HG03064 (cell line): ENCODE measurements at regions not wholly inside any gene's neighbourhood (a gene's known extent, or its start where the extent isn't known, plus 50 kb on each side); places are given as distances from the start of the nearest gene placed in this dataset.

Experiments
- ATAC-seq: cut with Tn5 transposase; IDR thresholded peaks from one replicate; pipeline ENCODE4 v1.9.1; 2021; ENCODE audit warnings: low read depth; ENCODE audit not compliant: unreplicated experiment

DNA sequence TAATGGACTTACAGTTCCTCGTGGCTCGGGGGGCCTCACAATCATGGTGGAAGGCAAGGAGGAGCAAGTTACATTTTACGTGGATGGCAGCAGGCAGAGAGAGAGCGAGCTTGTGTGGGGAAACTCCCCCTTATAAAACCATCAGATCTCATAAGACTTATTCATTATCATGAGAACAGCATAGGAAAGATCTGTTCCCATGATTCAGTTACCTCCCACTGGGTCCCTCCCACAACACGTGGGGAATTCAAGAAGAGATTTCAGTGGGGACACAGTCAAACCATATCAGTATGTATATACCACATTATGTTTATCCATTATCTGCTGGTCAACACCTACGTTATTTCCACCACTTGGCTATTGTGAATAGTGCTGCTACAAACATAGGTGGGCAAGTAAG lies 352.3 kb upstream of the B3GALT2 start:
- ATAC-seq = no peak

DNA sequence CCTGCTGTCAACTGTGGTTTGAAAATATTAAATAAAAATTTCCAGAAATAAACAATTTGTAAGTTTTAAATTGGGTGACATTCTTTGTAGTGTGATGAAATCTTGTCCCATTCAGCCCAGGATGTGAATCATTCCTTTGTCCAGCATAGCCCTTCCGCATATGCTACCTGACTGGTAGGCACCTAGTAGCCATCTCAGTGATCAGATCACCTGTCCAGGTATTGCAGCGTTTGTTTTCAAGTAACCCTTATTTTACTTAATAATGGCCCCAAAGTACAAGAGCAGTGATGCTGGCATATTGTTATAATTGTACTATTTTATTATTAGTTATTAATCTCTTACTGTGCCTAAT lies 351.6 kb upstream of the B3GALT2 start:
- ATAC-seq = peak; percentile 5

DNA sequence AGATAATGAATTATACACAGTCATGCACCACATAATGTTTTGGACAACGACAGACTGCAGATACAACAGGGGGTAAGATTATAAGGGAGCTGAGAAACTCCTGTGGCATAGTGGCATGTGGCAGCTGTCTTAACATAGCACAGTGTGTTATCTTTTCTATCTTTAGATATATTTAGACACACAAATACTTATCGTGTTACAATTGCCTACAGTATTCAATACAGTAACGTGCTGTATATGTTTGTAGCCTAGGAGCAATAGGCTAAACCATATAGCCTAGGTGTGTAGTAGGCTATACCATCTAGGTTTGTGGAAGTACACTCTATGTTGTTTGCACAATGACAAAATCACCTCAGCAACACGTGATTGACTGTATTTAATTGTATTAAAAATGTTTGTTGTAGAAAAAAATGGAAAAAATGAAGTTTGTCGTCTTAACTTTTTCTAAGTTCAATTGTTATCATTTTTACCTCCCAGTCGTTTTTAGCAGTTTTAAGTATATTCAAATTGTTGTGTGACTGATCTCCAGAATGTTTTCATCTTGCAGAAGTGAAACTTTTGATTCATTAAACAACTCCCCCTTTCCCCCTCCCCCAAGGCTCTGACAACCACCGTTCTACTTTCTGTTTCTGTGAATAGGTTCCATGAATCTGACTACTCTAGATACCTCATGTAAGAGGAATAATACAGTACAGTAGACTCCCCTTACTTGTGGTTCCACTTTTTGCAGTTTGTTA lies 351.0 kb upstream of the B3GALT2 start:
- ATAC-seq = peak; percentile 83

DNA sequence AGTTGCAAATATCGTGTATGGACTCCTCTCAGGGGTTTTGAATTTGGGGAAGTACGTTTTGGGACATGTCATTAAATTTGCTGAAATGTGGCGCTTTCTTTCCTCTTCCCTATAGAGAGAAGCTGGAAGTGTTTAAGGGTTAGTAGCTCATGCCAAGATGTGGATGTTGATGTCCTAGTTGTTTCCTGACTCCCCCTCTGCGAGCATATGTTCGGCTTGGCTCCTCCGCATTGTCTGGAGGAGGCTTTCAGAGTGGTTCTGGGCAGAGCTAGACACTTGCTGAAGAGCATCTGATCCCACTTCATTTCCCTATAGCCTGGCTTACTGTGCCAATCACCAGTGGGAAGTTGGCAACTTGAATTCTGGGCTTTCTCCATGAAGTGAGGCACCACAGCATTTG lies 347.4 kb upstream of the B3GALT2 start:
- no peak for ATAC-seq

DNA sequence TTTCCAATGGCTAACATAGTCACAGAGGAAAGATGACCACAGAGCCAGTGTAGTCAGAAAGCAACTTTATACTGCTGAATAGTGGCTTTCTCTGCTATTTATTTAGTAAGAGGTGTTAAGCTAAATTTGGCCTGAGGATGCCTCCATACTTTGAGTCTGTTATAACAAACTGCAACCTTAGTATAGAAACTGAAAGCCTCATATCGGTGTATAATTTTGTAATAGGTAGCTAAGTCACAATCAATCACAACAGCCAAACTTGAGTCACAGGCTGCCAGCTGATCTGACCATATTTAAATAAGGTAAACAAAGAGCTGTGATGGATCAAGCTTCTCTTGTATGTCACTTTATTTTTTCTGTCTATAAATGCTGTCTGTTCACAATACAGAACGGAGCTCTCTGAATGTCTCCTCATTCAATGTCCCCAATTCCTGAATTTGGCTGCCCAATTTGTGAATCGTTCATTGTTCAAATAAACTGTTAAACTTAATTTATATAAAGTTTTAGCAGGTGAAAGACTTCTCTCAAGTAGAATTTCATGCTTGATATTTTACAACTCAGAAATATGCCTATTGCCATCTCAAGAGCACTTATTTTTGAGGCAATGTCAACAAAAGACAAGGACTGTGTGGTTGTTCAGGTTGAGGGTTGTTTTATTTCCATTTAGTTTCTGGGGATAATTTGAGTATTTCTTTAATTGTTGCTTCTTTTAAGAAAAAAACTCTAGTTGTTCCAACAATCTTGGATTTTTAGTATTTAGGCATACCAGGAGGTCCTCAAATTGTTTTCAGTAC lies 339.7 kb upstream of the B3GALT2 start:
- ATAC-seq = no peak

DNA sequence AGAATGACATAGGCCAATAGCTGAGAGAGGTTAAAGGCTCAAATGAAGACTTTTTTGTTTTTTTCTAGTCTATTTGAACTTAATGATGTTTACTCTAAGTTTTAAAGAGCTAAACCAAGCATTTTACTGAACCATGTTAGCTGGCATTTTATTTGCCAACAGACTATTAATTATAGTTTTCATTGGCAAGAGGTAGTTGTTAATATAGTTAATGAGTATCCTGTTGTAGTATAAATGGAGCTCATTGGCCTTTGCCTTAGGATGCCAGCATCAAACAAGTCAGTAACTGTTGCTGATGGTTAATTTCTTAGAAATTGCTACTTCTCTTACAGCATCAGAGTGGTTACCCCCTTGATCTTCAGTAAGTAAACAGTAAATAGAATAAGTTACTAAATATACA lies 339.0 kb upstream of the B3GALT2 start:
- ATAC-seq = no peak

DNA sequence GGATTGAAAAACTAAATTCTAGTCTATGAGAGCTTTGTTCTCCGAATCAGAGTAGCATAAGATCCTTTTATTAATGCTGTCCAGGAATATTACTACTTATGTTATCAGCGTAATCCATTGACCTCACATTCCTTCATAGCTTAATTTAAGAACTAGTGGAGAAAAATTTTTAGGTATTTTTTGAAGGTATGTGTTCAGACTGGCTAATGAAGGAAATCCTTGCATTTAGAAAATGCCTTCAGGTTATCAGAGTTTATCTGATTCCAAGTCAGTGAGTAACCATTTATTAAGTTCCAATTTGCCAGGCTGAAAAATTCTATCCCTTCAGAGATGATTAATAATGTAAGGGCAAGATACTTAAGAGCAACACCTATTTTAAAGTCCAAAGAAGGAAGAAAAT lies 338.2 kb upstream of the B3GALT2 start:
- ATAC-seq = no peak

DNA sequence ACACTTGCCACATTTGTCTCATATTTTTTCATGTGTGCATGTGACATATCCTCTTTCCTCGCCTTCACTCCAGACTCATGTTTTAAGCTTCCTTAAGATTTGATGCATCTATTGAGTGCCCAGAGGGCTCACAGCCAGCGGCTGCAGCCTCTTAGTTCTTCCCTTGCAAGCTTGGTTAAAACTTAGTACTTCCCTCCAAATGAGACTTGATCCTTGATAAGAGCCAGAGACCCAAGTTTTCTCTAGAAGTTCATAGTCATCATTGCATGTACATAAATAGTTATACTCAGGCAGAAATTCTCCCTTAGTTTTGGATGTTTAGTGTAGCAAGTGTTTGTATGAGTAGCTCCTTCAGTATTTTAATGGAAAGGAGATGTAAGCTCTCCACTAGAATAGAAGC lies 337.6 kb upstream of the B3GALT2 start:
- no peak for ATAC-seq

DNA sequence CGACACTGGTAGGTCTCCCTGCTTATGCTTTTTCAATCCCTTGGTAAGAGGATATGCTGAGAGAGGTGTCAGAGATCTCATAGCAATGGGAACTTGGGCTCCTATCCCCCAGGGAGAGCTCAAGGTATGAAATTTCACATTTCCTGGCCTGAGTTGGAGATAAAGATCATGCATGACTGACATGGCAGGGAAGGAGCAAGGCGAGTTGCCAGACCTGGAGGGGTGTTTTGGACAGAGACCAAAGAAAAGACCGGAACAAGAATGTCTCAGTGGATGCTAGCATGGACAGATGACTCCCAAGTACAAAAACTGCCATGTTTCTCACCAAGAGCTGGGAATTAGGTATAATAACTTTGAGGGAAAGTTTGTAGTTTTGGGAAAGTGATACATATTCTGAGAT lies 334.1 kb upstream of the B3GALT2 start:
- no peak for ATAC-seq

DNA sequence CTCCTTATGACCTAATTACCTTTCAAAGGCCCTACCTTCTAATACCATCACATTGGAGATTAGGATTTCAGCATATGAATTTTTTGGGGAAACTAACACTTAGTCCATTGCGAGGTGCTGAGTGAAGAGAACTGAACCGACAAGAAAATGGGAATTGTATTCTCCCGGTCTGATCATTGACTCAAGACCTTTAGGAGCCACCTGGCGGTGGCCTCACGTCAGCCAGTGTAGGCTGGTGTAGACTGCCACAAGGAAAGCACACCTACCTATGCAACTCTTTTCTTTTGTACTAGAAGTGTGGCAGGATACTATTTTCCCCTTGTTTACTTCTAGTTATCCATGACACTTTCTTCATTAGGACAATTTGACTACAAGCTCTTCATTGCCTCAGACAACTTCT lies 333.5 kb upstream of the B3GALT2 start:
- no peak for ATAC-seq

DNA sequence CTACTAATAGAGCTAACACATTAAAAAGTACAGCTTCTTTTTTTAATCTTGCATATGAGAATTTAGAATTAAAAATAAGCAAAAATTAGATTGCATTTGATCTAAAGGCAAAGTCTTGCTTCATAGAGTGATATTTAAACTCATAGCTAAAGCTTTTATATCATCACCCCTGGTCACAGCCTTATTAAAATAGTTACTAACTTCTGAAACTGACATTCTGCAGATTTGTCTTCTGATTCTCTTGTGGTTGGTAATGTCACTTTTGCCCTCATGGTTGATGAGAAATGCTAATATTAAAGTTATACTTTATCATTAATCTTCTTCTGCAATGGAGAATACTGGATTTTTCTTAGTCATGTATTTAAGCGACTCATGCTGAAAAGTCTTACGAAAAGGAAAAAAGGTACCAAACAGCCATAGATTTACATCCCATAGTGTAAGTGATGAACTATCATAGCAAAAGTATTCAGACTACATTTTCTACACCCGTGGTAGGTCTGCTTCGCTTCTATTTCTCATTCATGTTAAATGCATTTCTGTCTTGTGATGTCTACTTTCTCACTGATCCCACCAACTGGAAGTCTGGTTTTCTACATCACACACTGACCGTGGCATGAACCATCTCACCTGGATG lies 330.5 kb upstream of the B3GALT2 start:
- ATAC-seq = no peak

DNA sequence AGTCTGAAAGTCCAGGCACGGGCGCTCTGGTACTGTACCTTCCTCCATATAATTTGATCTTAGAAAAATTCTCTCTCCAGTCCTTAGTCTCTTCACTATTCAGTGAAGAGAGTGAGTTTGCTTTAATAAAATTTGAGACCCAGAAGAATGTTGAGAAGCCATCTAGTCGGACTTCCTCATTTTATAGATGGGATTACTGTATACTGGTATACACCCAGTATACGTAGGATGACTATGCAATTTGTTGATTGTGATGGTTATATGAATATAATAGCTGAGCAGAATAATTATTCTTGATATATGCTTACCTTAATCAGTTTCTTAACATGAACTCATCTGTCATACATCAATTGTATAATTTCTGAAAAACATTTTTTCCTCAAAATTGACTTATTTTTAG lies 328.0 kb upstream of the B3GALT2 start:
- ATAC-seq = no peak

DNA sequence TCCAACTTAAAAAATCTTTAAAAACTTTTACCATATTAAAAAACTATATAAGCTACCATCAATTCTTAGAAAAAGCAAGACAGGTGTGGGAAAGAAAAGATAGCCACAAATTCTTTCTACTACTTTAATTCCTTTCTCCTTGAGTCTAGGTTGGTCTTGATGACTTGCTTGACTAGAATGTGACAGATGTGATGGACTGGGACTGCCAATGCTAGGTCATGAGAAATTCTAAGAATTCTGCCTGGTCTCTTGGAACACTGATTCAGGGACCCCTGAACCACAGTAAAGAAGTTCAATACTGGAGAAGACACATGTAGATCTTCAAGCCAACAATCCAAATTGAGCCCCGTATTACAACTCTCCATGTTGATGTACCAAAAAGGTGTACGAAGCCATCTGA lies 326.6 kb upstream of the B3GALT2 start:
- ATAC-seq = no peak

DNA sequence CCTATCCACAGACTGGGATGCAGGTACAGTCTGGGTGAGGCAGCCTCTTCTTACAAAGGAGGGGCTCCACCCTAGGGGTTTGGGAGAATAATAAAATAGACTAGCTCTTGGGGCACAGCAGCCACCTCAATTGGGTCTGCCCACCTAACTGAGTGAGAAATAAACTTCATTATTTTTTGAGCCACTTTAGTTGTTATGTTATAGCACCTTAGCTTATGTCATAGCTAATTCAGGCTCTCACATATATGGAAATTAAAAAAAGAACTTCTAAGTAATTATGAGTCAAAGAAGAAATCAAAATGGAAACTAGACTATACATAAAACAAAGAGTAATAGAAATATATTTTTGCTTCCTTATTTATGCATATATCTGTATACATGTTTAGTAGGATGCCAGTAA lies 318.5 kb upstream of the B3GALT2 start:
- ATAC-seq = no peak

DNA sequence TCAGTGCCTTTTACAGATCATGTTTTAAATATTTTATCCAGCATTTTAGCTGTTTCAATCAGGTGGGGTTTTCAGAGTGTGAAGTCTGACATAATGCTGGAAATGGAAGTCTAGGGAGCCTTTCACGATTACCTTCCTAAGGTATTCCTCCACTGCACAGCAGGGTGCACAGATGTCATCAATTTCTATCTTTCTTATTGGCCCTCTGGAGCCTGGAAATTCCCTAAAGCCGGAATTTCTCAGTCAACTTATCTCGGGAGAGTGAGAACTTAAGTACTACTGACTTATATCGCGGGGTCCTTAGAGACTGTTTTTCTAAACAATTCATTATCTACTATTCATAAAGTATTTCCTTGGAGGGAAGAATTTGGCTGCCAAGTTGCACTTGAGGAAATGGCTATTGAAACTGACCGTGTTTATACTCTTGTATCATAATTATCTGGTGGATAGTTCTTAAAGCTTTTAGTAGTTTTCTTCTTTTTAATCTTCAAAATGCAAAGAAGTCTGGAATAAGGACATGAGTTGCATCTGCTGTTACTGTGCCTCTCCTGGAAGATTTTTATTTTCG lies 311.8 kb upstream of the B3GALT2 start:
- no peak for ATAC-seq

DNA sequence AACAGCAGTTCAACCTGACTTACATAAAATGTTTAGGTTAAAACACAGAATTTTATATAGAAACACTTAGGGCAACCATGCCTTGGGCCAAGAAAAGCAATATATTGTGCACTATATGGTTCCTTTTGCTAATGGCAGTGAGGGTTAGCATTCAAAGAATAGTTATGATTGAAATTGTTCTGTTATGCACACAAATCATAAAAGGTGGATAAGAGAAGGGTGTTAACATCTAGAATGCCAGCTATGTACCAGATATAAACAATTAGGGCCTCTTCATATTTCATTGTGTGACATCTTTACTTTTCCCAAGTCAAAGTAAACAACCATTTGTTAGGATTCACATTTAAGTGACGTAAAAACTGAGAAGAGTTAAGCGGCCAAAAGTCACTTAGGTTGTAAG lies 308.0 kb upstream of the B3GALT2 start:
- no peak for ATAC-seq

DNA sequence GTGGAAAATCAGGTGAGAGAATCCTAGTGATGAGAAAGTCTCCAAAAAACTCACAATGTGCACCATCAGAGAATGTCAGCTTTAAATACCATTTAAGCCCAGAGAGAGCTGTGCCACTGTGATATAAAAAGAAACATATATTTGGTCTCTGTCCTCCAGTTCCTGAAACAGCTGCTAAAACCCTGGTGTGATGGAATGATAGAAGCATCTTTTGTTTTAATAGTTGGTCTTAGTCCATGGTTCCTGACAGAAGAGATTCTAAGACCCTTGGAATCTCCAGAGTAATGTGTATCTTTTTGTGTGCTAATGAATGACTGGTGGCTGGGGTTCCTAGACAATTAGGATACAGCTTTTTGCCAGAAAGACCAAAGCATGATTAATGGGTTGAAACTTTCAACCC lies 302.8 kb upstream of the B3GALT2 start:
- no peak for ATAC-seq

DNA sequence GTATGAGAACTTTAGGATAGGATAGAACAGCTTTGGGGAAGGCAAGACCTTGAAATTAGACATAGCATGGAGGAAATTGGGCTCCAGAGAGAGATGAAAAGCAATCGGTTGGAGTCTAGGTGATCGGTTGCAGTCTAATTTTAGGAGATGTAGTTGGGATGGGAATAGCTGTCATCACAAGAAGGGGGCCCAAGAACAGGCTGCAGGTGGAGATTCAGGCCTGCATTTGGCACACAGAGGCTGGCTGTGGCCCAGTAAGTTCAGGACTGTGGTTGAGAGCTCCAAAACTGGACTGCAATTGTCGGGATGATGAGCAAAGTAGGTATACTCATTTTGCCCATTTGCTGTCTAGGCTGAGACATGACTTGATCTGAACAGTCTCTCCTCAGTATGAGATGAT lies 301.3 kb upstream of the B3GALT2 start:
- ATAC-seq = no peak

DNA sequence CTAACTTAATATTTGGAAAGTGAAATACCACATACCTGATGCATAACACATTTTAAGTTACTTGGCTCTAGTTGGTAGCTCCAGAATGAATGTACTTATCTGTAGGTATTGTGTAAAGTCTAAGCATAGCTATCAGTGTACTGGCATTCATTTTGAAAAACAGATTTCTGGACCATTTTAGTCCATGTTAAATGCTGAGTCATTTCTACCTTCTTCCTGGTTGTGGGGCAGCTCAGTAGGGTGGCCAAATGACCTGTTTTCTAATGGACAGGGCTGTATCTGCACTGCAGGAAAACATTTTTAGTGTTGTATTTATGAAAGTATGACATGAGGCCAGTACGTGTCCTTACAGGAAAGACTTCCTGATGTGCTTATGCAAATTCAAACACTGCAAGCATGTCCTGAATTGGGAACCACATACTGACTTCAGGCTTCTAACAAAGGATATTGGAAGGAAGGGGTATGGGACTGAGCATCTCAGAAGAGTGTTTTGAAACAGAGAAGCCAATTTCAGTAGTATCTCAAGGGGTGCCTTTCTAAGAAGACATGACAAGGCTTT lies 300.3 kb upstream of the B3GALT2 start:
- ATAC-seq = no peak

DNA sequence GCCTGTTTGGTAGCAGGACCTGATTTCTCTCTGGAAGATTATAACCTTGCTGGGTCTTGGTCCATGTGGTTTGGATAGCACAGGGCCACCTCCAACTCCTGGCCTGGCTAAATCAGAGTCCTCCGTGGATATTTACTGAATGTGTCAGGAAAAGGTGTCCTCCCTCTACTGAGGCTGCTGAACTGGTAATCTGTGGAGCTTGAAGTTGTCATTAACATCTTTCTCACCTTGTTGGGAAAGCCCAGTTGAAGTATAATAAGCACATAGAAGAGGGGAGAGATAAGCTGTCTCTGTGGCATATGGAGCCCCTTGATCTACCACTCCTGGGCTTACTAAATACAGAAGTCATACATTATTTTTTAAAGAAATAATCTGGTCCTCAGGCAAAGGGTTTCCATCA lies 294.3 kb upstream of the B3GALT2 start:
- ATAC-seq = no peak

DNA sequence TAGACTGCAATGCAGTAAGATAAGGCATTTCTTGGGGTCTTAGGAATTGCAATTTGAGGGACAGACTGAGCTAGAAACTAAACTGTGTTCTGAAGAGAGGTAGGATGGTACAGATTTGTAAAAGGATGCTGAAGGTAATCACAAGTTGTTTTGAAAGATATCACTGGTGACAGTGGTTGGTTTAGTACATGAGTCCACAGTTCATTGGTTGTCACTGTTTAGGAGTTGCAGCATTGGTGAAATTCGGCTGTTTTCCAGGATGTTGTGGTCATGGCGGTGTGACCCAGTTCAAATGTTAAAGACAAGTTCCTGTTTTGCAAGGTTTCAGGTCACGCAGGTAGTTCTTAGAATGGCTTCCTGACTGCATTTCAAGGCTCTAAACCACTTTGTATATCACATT lies 292.8 kb upstream of the B3GALT2 start:
- peak; percentile 98 for ATAC-seq
